HK-2 (cell line): ENCODE measurements at regions not wholly inside any gene's neighbourhood (a gene's known extent, or its start where the extent isn't known, plus 50 kb on each side); places are given as distances from the start of the nearest gene placed in this dataset.

Experiments used
- DNase-seq: peaks from one replicate; pipeline ENCODE4 v3.0.0-alpha.2; 2018; ENCODE audit not compliant: unreplicated experiment

GRCh38 chr22:22744412-22745224 is 100.2 kb downstream of the GGTLC2 start:
- DNase-seq = no peak

GRCh38 chr22:22745225-22746060 is 101.0 kb downstream of the GGTLC2 start:
- peak; percentile 24 for DNase-seq

GRCh38 chr22:22746061-22746962 is 101.9 kb downstream of the GGTLC2 start:
- DNase-seq = no peak

GRCh38 chr22:22746963-22747933 is 102.8 kb downstream of the GGTLC2 start:
- DNase-seq = no peak

GRCh38 chr22:22748297-22748743 is 103.9 kb downstream of the GGTLC2 start:
- peak; percentile 32 for DNase-seq

- DNase-seq = no peak
Observed at GRCh38 chr22:22748756-22749155, 104.3 kb downstream of the GGTLC2 start.

GRCh38 chr22:22749167-22749758 is 104.8 kb downstream of the GGTLC2 start:
- no peak for DNase-seq

- no peak for DNase-seq
Observed at GRCh38 chr22:22750335-22751042, 106.1 kb downstream of the GGTLC2 start.

- DNase-seq = no peak
Observed at GRCh38 chr22:22751043-22751603, 106.7 kb downstream of the GGTLC2 start.

- DNase-seq = no peak
Observed at GRCh38 chr22:22752199-22752555, 107.8 kb downstream of the GGTLC2 start.

- no peak for DNase-seq
Observed at GRCh38 chr22:22752556-22753477, 108.4 kb downstream of the GGTLC2 start.

- peak; percentile 33 for DNase-seq
Observed at GRCh38 chr22:22753526-22754267, 109.3 kb downstream of the GGTLC2 start.

GRCh38 chr22:22754268-22754657 is 109.8 kb downstream of the GGTLC2 start:
- DNase-seq = no peak

- no peak for DNase-seq
Observed at GRCh38 chr22:22754961-22755777, 110.8 kb downstream of the GGTLC2 start.

GRCh38 chr22:22755778-22756100 is 111.3 kb downstream of the GGTLC2 start:
- DNase-seq = no peak

GRCh38 chr22:22756109-22756508 is 111.7 kb downstream of the GGTLC2 start:
- DNase-seq = no peak
